HG03565 (cell line): ENCODE measurements at regions not wholly inside any gene's neighbourhood (a gene's known extent, or its start where the extent isn't known, plus 50 kb on each side); places are given as distances from the start of the nearest gene placed in this dataset.

Experiments used
- ATAC-seq: cut with Tn5 transposase; IDR thresholded peaks from one replicate; pipeline ENCODE4 v1.9.1; 2021; ENCODE audit warnings: mild to moderate bottlenecking, moderate library complexity; ENCODE audit not compliant: unreplicated experiment

DNA sequence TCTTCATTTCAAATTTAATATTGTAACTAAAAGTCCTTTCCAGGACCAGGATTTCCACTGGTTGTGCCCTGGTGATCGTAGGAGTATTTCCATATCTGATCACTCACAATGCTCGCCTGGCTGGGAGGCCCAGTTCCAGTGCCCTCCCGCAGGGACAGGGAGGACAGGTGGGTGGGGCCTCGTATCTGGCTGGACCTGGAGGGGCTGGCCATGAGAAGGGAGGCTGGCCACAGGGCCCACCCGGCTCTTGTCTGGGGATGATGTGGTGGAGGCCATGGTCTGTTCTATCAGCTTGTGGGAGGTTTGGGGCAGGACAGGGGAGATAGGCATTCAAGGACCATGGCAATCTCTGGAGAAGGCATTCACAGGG is 286.4 kb downstream of the GADD45G start:
- ATAC-seq = no peak

DNA sequence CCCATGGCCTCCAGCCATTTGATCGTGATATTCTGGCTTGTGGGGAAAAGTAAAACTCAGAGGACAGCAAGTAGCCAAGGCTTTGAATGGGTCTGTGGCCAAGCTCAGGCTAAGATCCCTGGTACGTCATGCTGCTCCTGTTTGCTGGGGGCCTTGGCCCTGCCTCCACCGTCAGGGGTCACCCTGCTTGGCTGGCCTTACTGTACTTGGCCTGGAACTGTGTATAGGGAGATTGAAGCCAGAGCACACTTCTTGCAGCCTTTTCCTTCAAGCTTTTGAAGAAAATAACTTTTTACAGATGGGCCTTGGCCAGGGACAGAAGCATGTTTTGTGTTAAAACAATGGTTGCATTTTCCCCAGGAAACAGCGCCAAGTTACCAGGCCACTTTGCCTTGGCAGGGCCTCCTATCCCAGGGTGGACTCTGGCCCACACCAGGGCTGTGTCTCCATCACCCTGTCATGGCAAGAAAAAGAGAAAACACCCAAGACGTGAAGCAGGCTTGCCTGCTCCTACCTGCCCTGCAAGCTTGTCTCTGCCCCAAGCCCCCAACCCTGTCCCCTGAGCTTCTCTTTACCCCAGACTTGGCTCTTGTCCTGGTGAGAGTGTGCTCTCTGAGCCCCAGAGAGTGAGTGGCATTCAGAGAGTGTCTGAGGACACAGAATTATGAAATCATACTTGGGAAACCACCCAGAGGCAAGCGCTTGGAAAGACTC is 286.9 kb downstream of the GADD45G start:
- no peak for ATAC-seq

DNA sequence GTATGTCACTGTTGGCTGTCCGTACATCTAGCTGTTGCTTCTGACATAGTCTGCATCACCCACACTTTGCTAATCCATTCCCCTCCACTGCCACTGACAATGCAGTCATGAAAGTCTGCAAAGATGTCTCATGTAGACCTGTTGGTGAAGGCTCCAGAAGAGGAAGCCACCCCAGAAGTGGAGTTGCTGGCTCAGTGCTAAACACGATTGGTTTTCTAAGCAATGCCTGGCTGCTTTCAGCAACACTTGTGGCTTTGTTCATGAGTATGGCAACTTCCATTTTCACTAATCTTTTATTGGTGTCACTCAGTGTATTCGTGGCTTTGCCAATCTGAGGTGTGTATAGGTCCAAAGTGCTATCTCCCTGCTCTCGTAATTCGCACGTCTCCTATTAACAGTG is 288.1 kb downstream of the GADD45G start:
- no peak for ATAC-seq

DNA sequence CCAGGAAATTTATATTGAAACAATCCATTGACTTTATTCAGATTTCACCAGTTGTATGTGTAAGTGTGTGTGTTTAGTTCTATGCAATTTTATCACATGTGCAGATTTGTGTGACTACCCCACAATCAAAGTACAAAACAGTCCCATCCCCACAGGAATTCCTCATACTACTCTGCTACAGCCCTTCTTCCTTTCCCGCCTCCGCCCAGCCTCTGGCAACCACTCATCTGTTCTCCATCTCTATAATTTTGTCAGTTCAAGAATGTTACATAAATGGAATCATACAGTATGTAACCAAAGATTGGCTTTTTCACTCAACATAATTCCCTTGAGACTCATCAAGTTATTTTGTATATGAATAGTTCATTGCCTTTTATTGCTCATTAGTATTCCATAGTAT is 289.1 kb downstream of the GADD45G start:
- ATAC-seq = no peak

DNA sequence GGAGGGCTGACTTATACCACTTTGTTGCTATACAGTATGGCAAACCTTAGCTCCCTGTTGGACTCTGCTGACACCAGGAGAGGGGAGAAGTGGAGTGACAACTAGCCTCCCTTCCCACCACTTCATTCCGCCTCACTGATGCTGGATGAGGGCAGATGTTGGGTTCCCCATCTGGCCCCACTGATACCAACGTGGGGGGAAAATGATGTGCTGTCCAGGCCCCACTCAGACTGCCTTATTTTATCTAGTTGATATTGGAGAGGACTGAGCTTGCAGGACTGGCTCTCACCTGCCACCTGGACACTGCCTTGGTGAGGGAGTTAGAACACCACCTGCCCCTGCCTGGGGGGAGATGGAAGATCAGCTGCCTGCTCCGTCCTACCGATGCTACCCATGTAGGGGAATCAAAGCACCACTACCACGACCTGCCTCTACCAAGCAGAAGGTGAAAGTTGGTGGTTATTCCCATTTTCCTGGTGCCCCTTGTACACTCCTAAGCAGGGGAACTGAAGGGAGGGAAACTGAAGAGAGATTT is 292.1 kb downstream of the GADD45G start:
- ATAC-seq = no peak

DNA sequence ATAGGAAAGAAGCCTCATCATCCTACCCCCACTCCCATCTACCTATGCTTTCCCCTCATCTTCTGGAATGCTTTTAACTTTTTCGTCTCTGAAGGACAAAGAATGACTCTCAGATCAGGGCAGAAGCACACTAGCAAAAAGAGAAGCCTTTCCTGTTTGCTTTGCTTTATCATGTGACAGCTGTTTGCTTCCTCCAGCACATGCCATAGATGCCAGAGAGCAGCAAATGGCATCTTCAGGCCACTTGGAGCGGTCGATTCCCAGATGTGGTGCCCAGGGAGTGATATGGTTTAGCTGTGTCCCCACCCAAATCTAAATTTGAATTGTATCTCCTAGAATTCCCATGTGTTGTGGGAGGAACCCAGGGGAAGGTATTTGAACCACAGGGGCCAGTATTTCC is 294.8 kb downstream of the GADD45G start:
- ATAC-seq = no peak

DNA sequence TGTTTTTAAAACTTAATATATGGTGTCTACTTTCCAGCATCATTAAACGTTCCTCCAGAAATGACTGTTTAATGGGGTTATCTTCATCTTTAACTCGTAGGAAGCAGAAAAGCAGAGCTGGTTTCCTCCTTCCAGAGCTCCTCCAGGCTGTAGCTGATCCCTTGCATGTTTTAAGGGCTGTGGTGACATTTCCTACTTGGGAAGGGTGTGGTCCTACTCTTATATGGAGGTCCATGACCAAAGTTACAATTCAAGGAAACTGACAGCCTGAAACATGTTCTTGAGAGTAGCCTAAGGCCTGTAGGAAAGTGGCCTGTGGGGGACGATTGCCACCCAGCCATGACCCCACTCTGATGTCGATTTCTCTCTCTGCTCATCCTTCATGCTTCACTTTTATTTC is 297.1 kb downstream of the GADD45G start:
- no peak for ATAC-seq

DNA sequence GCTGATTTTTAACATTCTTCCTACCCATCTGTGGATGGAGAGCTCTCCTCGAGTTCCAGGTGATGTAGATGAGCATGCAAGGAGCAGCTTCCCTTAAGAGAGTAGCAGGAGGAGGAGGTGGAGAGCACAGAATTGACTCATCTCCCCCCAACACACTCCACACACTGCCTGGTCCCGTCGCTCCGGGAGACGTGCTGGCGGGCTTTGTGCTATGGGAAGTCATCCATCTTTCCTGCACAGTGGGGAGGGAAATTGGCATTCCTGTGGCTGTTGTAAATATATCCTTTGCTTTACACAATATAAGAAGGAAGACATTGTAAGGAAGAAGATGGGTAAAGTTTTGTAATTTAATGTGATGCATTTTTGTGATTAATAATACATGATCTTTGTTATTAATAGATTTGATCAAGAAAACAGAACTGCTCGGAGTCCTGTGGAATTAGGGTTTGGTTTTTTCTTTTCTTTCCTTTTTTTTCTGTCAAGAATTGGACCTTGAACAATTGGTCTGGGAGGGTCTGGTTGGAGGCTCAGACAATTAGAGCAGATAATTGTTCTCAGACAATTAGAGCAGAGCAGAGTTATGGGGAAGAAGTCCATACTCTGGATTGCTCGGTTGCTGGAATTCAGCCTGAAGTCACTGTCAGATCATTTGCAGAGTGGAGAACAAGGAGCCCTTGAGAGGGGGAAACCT is 297.8 kb downstream of the GADD45G start:
- no peak for ATAC-seq

DNA sequence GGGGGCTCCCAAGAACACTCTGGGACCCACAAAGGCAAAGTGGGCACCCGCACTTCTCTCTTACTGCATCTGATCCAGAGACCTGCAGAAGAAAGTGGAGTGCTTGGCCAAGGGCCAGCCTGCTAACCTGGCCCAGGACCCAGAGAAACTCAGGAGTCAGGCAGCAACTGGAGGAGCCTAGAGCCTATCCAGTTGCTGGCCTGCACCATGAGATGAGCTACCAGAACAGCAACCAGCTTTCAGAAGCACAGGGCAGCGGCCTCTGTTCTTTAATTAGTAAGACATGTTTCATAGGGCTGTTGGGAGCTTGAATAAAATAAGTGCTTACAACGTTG is 298.3 kb downstream of the GADD45G start:
- no peak for ATAC-seq

DNA sequence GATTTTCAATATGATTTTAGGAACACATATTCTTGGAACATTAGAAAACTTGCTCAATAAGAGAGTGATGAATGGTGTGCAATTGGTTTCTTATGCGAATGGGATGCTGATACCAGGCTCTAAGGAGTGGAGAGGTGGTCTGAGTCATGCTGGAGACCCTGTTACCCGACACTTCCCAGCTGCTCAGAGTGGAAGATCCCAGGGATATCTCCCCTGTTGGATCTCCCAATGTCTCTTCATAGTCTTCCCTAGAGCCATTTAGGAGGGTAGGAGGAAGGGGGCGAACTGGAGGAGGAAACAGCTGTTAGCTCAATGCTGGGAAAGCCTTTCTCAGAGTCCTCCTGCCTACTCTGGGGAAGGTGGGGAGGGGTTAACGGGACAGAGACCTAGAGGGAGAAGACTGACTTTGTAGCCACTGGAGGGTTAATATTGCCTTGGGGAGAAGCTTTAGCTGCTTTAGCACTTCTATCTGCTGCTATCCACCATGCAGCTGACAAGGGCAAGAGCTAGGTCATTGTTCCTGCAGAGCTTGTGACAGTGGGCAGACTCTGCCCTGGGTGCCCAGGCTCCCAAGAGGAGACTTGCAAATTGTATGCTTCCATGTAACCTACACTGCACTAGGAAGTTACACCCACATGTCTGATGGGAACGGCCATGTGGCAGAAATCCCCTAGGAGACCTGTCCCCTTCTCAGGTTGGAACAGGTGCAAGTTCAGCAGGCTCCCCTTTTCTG is 301.0 kb downstream of the GADD45G start:
- ATAC-seq = no peak

DNA sequence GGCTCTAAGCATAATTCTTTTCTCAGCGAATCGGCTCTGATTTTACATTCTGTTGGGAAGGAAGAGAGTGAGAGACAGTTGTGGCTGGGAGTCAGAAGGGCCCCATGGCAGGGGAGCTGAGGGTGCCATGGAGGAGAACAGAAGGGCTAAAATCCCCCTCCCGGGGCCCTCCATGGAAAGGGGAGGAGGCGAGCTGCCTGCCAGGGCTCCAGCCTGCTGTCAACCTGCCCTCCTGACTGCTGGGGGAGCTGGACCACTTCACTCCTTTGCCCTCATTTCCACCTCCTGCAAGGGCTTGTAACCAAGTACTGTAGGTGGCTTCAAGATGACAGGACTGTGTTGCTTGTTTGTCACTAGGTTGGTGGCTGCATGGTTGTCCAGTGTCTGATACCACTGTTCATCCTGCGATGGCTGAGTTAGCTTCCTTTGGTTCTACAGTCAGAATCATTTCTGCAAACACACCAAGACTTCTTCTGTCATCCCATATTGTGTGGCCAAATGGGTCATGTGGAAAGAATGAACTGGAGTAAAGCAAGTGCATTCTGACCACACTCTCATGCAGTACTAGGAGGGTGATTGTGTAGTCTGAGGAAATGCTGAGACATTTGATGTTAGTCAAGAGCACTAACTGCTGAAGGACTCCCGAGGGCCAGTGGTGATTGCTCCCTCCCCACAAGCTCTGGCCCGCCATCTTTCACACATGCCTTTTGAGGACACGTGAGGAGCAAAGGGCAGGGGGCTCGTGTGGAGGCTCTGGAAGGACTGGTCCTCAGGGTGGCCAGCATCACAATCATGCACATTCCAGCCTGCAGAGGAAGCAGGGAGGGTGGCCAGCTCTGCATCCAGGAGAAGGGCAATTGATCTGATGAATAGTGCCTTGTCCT is 307.2 kb downstream of the GADD45G start:
- no peak for ATAC-seq

DNA sequence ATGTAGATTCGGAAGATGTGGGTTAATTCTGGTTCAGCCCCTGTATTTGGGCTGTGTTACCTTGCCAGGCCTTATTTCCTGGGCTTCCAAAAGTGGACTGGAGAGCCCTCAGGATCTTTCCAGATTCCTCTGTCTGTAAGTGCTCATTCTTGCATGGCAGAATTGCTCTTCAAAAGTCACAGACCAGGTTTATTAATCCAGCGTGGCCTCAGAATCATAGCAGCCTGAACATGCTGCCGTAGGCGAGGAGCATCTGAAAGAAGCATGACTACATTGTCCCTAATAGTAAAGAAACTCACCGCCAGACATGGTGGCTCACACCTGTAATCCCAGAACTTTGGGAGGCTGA is 307.8 kb downstream of the GADD45G start:
- ATAC-seq = no peak

DNA sequence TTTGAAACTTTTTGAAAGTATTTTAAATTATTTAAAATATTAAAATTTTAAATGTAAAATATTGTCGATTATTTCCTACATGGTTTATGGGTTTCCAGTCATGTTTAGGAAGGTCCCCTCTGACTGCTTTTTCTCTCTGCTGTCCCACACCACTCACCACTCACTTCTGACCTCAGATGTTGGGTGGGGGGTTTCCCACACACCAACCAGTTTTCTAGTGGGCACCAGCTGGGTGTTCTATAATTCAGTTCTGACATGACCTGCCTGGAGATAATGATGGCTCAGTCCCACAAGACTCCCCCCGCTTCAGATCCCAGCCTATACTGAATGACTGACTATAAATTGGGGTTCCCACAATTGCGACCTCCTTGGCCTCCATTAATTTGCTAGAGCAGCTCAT is 310.4 kb downstream of the GADD45G start:
- no peak for ATAC-seq

DNA sequence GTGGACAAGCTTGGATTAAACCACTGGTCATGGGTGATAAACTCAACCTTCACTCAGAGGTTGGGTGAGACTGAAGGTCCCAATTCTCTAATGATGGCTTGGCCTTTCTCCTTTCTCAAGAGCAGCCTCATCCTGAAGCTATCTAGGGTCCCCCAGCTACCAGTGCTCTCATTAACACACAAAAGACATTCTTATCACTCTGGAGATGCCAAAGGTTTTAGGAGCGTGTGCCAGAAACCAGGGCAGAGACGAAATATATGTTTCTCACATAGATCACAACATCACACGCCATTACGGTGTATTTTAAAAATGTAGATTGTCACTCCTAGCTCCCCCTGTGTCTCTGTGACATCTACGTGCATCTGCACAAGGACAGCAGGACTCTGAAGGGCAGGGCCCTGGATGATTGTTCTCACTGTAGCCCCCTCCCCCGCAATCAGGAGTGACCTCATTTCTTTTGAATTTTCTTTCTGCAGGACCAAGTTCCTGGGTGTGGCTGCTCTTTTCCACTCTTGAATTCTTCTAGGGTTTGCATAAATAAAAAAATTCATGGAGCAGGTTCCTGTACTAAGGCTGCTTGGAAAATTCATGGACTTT is 311.3 kb downstream of the GADD45G start:
- no peak for ATAC-seq

DNA sequence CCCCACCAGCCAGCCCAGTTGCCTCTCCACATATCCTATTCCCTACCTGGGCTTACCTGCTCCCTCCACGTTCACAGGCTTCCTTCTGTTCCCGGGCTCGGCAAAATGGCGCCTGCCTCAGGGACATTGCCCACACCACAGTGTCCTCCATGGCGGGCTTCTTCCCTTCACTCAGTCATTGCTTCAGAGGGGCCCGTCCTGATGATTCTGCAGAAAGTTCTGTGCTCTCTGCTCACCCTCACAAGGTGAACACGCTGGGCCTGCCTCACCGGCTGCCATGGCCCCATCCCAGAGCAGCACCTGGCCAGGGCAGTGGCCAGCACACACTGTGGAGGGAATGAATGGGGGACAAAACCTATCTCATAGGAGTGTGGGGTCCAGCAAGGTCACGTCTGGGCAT is 313.0 kb downstream of the GADD45G start:
- ATAC-seq = no peak

DNA sequence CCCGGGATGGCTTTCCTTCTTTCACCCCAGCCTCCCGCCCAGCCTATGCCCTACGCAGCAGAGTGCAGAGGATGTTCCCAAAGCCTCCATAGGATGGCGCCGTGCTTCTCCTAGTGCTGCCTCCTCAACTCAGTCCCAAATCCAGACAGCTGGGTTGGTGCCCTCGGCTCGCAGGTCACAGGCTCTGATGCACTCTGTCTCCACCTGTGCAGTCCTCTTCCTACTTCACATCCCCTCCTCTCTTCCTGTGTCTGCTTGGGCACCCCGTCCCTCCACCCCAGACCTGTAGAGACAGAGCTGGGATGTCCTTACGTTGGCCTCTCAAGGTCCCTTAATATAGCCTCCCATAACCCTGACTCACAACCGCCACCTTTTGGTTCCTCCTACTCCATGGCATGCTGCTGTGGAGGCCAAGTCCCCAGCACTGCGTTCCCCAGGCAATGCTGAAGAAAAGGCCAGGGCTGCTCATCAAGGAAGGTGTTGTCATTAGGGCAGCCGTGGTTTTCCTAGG is 314.4 kb downstream of the GADD45G start:
- no peak for ATAC-seq

DNA sequence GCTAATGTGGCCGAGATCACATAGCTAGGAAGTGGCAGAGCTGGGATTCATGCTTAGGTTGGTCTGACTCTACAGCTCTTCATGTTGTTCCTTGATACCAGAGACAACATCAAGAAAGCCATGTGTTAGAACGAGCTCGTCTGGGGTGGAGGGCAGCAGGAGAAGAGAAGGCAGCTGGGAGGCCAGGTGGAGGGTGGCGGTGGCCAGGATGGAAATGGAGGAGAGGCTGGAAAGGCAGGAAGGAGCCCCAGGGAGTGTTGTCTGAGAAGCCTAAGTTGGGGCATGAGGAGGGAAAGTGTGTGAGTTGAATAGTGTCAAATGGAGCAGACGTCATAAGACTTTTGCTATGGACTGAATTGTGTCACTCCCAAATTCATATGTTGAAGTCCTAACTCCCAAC is 315.3 kb downstream of the GADD45G start:
- ATAC-seq = no peak

DNA sequence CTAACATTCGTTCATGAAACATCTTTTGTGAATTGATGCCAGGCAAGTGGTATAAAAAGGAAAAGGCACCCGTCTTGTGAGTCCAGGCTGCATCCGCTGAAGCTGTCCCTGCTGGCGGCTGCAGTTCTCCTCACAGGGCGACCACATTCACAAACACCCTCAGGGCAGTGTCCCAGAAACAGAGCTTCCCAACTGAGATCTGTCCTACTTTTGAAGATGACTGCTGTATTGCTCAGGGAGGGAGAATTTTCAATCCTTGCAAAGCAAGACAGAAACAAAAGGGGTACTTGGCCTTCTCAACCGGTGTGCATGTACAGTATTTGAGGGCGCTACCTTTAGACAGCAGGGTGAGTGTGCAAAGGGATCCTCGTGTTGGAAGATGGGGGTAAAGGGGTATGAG is 316.1 kb downstream of the GADD45G start:
- no peak for ATAC-seq

DNA sequence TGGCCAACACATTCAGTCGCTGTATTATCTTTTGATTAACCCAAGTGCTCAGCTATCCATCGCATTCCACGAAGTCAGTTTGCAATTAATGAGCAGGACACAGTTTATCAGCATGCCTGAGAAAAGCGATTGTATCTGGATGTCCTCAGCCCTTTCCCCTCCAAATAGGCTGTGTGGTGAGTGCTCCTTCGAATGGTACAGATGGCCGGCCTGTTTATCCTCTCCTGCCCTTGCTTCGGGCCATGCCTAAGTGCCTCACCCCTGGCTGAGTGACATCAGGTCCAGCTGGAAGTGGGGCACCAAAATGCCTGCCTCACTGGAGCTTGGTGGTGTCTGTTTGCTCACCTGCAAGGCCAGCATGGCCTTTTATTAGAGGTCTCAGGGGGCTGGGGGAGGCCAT is 317.3 kb downstream of the GADD45G start:
- ATAC-seq = no peak

DNA sequence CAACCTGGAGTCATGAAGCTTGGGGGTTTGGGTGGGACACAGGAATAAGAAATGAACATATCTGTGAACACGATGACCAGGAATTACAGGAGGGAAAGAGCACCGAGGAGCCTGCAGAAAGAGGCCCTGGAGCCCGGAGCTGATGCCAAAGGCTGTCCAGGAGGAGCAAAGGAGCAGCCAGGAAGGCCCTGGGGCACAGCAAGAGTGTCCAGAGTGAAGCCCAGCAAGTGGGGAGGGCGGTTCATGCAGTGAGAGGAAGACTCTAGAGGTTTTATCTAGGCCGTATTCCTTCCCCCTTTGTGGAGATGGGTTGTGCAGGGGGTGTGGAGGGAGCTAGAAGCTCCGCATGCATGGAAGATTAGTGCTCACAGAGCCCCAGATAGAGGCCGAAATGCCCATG is 318.4 kb downstream of the GADD45G start:
- no peak for ATAC-seq
